ENCODE measurements at regions not wholly inside any gene's neighbourhood (a gene's known extent, or its start where the extent isn't known, plus 50 kb on each side); places are given as distances from the start of the nearest gene placed in this dataset.

DNA sequence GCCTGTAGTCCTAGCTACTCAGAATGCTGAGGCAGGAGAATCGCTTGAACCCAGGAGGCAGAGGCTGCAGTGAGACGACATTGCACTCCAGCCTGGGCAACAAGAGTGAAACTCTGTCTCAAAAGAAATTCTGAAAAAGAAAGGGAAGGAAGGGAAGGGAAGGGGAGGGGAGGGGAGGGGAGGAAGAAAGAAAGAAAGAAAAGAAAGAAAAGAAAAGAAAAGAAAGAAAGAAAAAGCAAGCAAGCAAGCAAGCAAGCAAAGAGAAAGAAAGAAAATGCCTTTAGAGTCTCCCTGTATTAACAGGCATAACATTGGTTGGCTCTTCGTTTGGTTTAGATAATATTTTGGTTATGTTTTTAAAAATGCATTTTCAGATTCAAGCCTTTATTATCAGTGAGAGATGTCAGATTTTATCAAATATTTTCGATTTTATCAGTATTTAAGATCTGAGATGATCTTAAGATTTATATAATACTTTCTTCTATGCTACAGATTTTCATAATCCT, 281.1 kb downstream of the NPIPA8 start:
- no peak overlapping the region for H3K4me3 ChIP-seq
- ChIA-PET POLR2A (no interaction called here), CTCF (no interaction called here)
- no peak for TF ChIP-seq TP53 (CRISPR knock-in tag; IDR thresholded peaks at IDR 0.05)
- TF ChIP-seq, protein P1, sequence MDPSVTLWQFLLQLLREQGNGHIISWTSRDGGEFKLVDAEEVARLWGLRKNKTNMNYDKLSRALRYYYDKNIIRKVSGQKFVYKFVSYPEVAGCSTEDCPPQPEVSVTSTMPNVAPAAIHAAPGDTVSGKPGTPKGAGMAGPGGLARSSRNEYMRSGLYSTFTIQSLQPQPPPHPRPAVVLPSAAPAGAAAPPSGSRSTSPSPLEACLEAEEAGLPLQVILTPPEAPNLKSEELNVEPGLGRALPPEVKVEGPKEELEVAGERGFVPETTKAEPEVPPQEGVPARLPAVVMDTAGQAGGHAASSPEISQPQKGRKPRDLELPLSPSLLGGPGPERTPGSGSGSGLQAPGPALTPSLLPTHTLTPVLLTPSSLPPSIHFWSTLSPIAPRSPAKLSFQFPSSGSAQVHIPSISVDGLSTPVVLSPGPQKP (IDR thresholded peaks at IDR 0.05; ENCODE audit: low read depth, low read length): no peak
- TF ChIP-seq RARB (CRISPR knock-in tag; IDR thresholded peaks at IDR 0.05): no peak
- TF ChIP-seq, protein P2, sequence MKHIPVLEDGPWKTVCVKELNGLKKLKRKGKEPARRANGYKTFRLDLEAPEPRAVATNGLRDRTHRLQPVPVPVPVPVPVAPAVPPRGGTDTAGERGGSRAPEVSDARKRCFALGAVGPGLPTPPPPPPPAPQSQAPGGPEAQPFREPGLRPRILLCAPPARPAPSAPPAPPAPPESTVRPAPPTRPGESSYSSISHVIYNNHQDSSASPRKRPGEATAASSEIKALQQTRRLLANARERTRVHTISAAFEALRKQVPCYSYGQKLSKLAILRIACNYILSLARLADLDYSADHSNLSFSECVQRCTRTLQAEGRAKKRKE (CRISPR knock-in tag; IDR thresholded peaks at IDR 0.05; ENCODE audit: low read depth): no peak
- TF ChIP-seq, protein P3, sequence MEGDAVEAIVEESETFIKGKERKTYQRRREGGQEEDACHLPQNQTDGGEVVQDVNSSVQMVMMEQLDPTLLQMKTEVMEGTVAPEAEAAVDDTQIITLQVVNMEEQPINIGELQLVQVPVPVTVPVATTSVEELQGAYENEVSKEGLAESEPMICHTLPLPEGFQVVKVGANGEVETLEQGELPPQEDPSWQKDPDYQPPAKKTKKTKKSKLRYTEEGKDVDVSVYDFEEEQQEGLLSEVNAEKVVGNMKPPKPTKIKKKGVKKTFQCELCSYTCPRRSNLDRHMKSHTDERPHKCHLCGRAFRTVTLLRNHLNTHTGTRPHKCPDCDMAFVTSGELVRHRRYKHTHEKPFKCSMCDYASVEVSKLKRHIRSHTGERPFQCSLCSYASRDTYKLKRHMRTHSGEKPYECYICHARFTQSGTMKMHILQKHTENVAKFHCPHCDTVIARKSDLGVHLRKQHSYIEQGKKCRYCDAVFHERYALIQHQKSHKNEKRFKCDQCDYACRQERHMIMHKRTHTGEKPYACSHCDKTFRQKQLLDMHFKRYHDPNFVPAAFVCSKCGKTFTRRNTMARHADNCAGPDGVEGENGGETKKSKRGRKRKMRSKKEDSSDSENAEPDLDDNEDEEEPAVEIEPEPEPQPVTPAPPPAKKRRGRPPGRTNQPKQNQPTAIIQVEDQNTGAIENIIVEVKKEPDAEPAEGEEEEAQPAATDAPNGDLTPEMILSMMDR (IDR thresholded peaks at IDR 0.05): no peak
- TF ChIP-seq POLR2AphosphoS2 (conservative IDR thresholded peaks at IDR 0.05; ENCODE audit: low read length): no peak
- no peak for TF ChIP-seq SREBF2 (IDR thresholded peaks at IDR 0.05)
- no peaks in the 10 kb centered on the region for H3K4me1 ChIP-seq
- H3K27ac ChIP-seq: no peak overlapping the region
- FAIRE-seq: no peak
- ATAC-seq: no peak
- DNase-seq (ENCODE audit: low read depth in 1 of 2, low spot score in 1 of 2): no peak
- no peaks in the 10 kb centered on the region for H3K9me3 ChIP-seq
- no peak overlapping the region for H3K4me2 ChIP-seq
- 15% methylated on average over 4 of the region's 4 CpGs for WGBS (ENCODE audit: missing lambda C conversion rate)

DNA sequence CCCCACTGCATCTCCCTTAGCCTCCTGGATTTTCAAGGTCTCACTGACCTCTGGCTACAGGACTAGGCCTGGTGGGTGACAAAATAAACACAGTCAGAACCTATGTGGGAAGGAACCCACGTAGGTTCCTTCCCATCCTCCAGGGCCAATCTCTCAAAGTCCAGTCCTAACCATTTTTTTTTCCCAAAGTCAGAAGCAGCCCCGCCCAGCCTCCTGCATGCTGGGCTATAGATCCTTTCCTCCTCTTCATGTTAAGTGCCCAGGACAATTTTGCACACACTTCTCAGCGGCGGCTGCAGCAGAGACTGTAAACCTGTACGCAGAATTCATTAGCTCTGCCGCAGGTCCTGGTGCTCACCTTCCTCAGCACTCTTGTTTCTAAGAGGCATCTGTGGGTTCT, 285.8 kb downstream of the NPIPA8 start:
- H3K4me1 ChIP-seq: no peaks in the 10 kb centered on the region
- no peak for ATAC-seq

DNA sequence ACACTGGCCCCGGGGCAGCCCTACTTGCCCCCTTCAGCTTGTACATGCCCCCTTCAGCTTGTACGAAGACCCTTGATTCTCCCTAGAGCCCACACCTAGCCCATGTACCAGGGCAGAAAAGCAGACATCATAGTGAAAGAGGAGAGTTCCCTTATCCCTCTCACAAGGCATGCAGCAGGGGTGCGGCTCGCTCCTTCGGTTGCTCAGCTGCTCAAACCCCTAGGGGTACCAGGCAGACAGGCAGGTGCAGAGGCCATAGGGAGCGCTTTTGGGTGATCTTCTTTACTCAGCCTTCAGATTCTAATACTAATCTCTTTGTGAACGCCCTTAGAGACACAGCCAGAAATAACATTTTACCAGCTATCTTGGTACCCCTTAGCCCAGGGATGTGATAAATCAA, 286.3 kb downstream of the NPIPA8 start:
- Histone ChIP-seq H3K4me1 (no peaks in the 10 kb centered on the region), H3K9me3 (no peaks in the 10 kb centered on the region), H3K4me2 (no peak overlapping the region), H3K27ac (no peak overlapping the region), H3K4me3 (no peak overlapping the region)
- 1% methylated on average over 7 of the region's 7 CpGs for WGBS (ENCODE audit: missing lambda C conversion rate)
- no peak for FAIRE-seq
- ChIA-PET CTCF (no interaction called here), POLR2A (no interaction called here)
- DNase-seq (ENCODE audit: low read depth in 1 of 2, low spot score in 1 of 2): no peak
- ATAC-seq: no peak
- TF ChIP-seq FOSL2 (IDR thresholded peaks at IDR 0.05) (no peak), FOSL2 (CRISPR knock-in tag; IDR thresholded peaks at IDR 0.05) (no peak), CEBPB (IDR thresholded peaks at IDR 0.05) (no peak), ZNF302 (CRISPR knock-in tag; IDR thresholded peaks at IDR 0.05) (no peak), GATA3 (IDR thresholded peaks at IDR 0.05; ENCODE audit: borderline replicate concordance) (no peak), HOXA7 (CRISPR knock-in tag; IDR thresholded peaks at IDR 0.05) (no peak), RCOR1 (IDR thresholded peaks at IDR 0.05; ENCODE audit: low read depth, low read length) (no peak), ZC3H11A (IDR thresholded peaks at IDR 0.05) (no peak), CHD2 (IDR thresholded peaks at IDR 0.05; ENCODE audit: low read length, partially characterized antibody) (no peak), SMC3 (IDR thresholded peaks at IDR 0.05) (no peak), RARB (CRISPR knock-in tag; IDR thresholded peaks at IDR 0.05) (no peak), ZFP36 (IDR thresholded peaks at IDR 0.05; ENCODE audit: borderline replicate concordance, partially characterized antibody) (no peak), CHD4 (IDR thresholded peaks at IDR 0.05; ENCODE audit: borderline replicate concordance) (no peak), EP300 (IDR thresholded peaks at IDR 0.05) (no peak), HDAC2 (IDR thresholded peaks at IDR 0.05) (no peak)
- TF ChIP-seq, protein P4, sequence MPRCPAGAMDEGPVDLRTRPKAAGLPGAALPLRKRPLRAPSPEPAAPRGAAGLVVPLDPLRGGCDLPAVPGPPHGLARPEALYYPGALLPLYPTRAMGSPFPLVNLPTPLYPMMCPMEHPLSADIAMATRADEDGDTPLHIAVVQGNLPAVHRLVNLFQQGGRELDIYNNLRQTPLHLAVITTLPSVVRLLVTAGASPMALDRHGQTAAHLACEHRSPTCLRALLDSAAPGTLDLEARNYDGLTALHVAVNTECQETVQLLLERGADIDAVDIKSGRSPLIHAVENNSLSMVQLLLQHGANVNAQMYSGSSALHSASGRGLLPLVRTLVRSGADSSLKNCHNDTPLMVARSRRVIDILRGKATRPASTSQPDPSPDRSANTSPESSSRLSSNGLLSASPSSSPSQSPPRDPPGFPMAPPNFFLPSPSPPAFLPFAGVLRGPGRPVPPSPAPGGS (IDR thresholded peaks at IDR 0.05): no peak

More for the DNA sequence above, 285.8 kb downstream of the NPIPA8 start:
- Histone ChIP-seq H3K4me3 (no peak overlapping the region), H3K4me2 (no peak overlapping the region), H3K9me3 (no peaks in the 10 kb centered on the region), H3K27ac (no peak overlapping the region)
- ChIA-PET POLR2A (no interaction called here), CTCF (no interaction called here)
- WGBS (ENCODE audit: missing lambda C conversion rate): 36% methylated on average over 6 of the region's 6 CpGs
- FAIRE-seq: no peak
- no peak for TF ChIP-seq FOSL2 (IDR thresholded peaks at IDR 0.05)
- TF ChIP-seq FOSL2 (CRISPR knock-in tag; IDR thresholded peaks at IDR 0.05): no peak
- TF ChIP-seq, protein P1 (IDR thresholded peaks at IDR 0.05; ENCODE audit: low read depth, low read length): no peak
- no peak for TF ChIP-seq NFE2L2 (conservative IDR thresholded peaks at IDR 0.05; ENCODE audit: low read length)
- no peak for TF ChIP-seq TP53 (CRISPR knock-in tag; IDR thresholded peaks at IDR 0.05)
- no peak for TF ChIP-seq POLR2A (IDR thresholded peaks at IDR 0.05; ENCODE audit: low read length)
- TF ChIP-seq TFCP2L1 (CRISPR knock-in tag; IDR thresholded peaks at IDR 0.05): no peak
- TF ChIP-seq, protein P3 (IDR thresholded peaks at IDR 0.05): no peak
- no peak for DNase-seq (ENCODE audit: low read depth in 1 of 2, low spot score in 1 of 2)
